SK-N-SH (cell line): ENCODE measurements at regions not wholly inside any gene's neighbourhood (a gene's known extent, or its start where the extent isn't known, plus 50 kb on each side); places are given as distances from the start of the nearest gene placed in this dataset.

Experiments used
- ELF1 ChIP-seq: IDR thresholded peaks from 2 replicates; pipeline ENCODE4 v1.4.0; 2012
- MXI1 ChIP-seq: IDR thresholded peaks from 2 replicates; pipeline ENCODE4 v1.6.1; 2012; ENCODE audit warnings: mild to moderate bottlenecking, low read depth, low read length, improper control_type of control experiment
- POLR2AphosphoS5 ChIP-seq: IDR thresholded peaks from 2 replicates; pipeline ENCODE4 v1.6.1; 2012; ENCODE audit warnings: low read depth, low read length
- RFX5 ChIP-seq: IDR thresholded peaks from 2 replicates; pipeline ENCODE4 v1.6.1; 2012; ENCODE audit warnings: mild to moderate bottlenecking, improper control_type of control experiment, low read length
- SIN3A ChIP-seq: IDR thresholded peaks from 2 replicates; pipeline ENCODE4 v1.6.1; 2012; ENCODE audit warnings: low read depth, mild to moderate bottlenecking, low read length, moderate library complexity, borderline replicate concordance
- TAF1 ChIP-seq: IDR thresholded peaks from 2 replicates; pipeline ENCODE4 v1.6.1; 2012; ENCODE audit warnings: low read depth, mild to moderate bottlenecking, low read length, moderate library complexity, borderline replicate concordance
- TF ChIP-seq, protein P1 (sequence below): fragments of 200-600 bp; sonication (generic); IDR thresholded peaks from 2 replicates; pipeline ENCODE4 v1.6.1; 2017; ENCODE audit warnings: antibody characterized with exemption, mild to moderate bottlenecking, moderate library complexity
- TF ChIP-seq, protein P2 (sequence below): IDR thresholded peaks from 2 replicates; pipeline ENCODE4 v1.4.0; 2012; ENCODE audit warnings: low read depth, borderline replicate concordance
- TF ChIP-seq, protein P3 (sequence below): IDR thresholded peaks from 2 replicates; pipeline ENCODE4 v1.6.1; 2012; ENCODE audit warnings: mild to moderate bottlenecking, low read depth, low read length, moderate library complexity

DNA sequence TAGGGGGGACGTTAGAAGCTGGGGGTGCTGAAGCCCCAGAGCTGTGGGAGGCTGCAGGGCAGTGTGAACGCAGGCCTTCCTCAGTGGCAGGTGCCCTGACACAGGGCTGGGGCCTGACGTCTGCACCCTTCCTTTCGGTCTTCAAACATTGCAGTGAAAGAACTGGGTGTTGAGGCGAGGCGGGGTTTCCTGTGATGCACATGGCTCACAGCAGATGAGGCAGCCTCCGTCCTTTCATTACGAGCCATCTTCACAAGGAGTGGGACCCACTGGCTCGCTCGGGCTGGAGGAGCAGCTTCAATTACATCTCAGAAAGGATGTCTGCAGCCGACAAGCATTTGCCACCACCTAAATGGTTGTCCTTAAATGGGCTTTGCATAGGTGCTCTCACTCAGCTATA lies 180.3 kb upstream of the SHH start:
- no peak for TF ChIP-seq SIN3A
- TF ChIP-seq, protein P1, sequence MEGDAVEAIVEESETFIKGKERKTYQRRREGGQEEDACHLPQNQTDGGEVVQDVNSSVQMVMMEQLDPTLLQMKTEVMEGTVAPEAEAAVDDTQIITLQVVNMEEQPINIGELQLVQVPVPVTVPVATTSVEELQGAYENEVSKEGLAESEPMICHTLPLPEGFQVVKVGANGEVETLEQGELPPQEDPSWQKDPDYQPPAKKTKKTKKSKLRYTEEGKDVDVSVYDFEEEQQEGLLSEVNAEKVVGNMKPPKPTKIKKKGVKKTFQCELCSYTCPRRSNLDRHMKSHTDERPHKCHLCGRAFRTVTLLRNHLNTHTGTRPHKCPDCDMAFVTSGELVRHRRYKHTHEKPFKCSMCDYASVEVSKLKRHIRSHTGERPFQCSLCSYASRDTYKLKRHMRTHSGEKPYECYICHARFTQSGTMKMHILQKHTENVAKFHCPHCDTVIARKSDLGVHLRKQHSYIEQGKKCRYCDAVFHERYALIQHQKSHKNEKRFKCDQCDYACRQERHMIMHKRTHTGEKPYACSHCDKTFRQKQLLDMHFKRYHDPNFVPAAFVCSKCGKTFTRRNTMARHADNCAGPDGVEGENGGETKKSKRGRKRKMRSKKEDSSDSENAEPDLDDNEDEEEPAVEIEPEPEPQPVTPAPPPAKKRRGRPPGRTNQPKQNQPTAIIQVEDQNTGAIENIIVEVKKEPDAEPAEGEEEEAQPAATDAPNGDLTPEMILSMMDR, result no peak
- TF ChIP-seq TAF1, result no peak
- TF ChIP-seq MXI1, result no peak
- TF ChIP-seq RFX5, result no peak
- TF ChIP-seq, protein P2, sequence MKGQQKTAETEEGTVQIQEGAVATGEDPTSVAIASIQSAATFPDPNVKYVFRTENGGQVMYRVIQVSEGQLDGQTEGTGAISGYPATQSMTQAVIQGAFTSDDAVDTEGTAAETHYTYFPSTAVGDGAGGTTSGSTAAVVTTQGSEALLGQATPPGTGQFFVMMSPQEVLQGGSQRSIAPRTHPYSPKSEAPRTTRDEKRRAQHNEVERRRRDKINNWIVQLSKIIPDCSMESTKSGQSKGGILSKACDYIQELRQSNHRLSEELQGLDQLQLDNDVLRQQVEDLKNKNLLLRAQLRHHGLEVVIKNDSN, result no peak
- TF ChIP-seq, protein P3, sequence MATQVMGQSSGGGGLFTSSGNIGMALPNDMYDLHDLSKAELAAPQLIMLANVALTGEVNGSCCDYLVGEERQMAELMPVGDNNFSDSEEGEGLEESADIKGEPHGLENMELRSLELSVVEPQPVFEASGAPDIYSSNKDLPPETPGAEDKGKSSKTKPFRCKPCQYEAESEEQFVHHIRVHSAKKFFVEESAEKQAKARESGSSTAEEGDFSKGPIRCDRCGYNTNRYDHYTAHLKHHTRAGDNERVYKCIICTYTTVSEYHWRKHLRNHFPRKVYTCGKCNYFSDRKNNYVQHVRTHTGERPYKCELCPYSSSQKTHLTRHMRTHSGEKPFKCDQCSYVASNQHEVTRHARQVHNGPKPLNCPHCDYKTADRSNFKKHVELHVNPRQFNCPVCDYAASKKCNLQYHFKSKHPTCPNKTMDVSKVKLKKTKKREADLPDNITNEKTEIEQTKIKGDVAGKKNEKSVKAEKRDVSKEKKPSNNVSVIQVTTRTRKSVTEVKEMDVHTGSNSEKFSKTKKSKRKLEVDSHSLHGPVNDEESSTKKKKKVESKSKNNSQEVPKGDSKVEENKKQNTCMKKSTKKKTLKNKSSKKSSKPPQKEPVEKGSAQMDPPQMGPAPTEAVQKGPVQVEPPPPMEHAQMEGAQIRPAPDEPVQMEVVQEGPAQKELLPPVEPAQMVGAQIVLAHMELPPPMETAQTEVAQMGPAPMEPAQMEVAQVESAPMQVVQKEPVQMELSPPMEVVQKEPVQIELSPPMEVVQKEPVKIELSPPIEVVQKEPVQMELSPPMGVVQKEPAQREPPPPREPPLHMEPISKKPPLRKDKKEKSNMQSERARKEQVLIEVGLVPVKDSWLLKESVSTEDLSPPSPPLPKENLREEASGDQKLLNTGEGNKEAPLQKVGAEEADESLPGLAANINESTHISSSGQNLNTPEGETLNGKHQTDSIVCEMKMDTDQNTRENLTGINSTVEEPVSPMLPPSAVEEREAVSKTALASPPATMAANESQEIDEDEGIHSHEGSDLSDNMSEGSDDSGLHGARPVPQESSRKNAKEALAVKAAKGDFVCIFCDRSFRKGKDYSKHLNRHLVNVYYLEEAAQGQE, result no peak
- TF ChIP-seq POLR2AphosphoS5, result no peak
- no peak for TF ChIP-seq ELF1
